Fibroblast of the conjunctiva (primary cell): ENCODE measurements at regions not wholly inside any gene's neighbourhood (a gene's known extent, or its start where the extent isn't known, plus 50 kb on each side); places are given as distances from the start of the nearest gene placed in this dataset.
A peak's percentile ranks its signal among the peaks of the same experiment; 100 is the strongest.
"Not testable (repeated sequence)": the region's sequence is repeated elsewhere in the genome, so short reads cannot be mapped to it uniquely, and the experiment has no call there.

Experiments used
- DNase-seq: peaks from one replicate; pipeline ENCODE4 v3.0.0-alpha.2; 2010; ENCODE audit warnings: low read depth

- DNase-seq, result no peak
Measured at GRCh38 chr21:28418726-28419514, 573.8 kb downstream of the LTN1 start.

GRCh38 chr21:28410256-28410655 is 582.4 kb downstream of the LTN1 start:
- DNase-seq, result no peak

GRCh38 chr21:28402616-28402989 is 590.1 kb downstream of the LTN1 start:
- no peak for DNase-seq

GRCh38 chr21:28397040-28397439 is 595.6 kb downstream of the LTN1 start:
- DNase-seq, result no peak

- no peak for DNase-seq
Measured at GRCh38 chr21:28396421-28396820, 596.3 kb downstream of the LTN1 start.

- DNase-seq, result no peak
Measured at GRCh38 chr21:28393279-28393678, 599.4 kb downstream of the LTN1 start.

GRCh38 chr21:28391938-28392849 is 600.5 kb downstream of the LTN1 start:
- no peak for DNase-seq

GRCh38 chr21:28387220-28387619 is 605.5 kb downstream of the LTN1 start:
- no peak for DNase-seq

- DNase-seq, result no peak
Measured at GRCh38 chr21:28385845-28386244, 606.8 kb downstream of the LTN1 start.

GRCh38 chr21:28381000-28381745 is 611.5 kb downstream of the LTN1 start:
- DNase-seq, result not testable (repeated sequence)

- DNase-seq, result no peak
Measured at GRCh38 chr21:28380241-28380640, 612.4 kb downstream of the LTN1 start.

- DNase-seq, result no peak
Measured at GRCh38 chr21:28378026-28378425, 614.7 kb downstream of the LTN1 start.

- peak; percentile 14 for DNase-seq
Measured at GRCh38 chr21:28375708-28376385, 616.8 kb downstream of the LTN1 start.

- DNase-seq, result no peak
Measured at GRCh38 chr21:28374881-28375280, 617.8 kb downstream of the LTN1 start.

GRCh38 chr21:28371713-28372112 is 621.0 kb downstream of the LTN1 start:
- DNase-seq, result no peak

GRCh38 chr21:28359300-28359699 is 633.4 kb downstream of the LTN1 start:
- DNase-seq, result no peak

- DNase-seq, result no peak
Measured at GRCh38 chr21:28358702-28359101, 634.0 kb downstream of the LTN1 start.

GRCh38 chr21:28358170-28358569 is 634.5 kb downstream of the LTN1 start:
- DNase-seq, result no peak

GRCh38 chr21:28357743-28358142 is 634.9 kb downstream of the LTN1 start:
- DNase-seq, result no peak

GRCh38 chr21:28356422-28356821 is 636.3 kb downstream of the LTN1 start:
- no peak for DNase-seq

GRCh38 chr21:28345934-28346333 is 646.7 kb downstream of the LTN1 start:
- DNase-seq, result no peak

- DNase-seq, result no peak
Measured at GRCh38 chr21:28344985-28345384, 647.7 kb downstream of the LTN1 start.
